GM18867 (cell line): ENCODE measurements at regions not wholly inside any gene's neighbourhood (a gene's known extent, or its start where the extent isn't known, plus 50 kb on each side); places are given as distances from the start of the nearest gene placed in this dataset.
"Not testable (repeated sequence)": the region's sequence is repeated elsewhere in the genome, so short reads cannot be mapped to it uniquely, and the experiment has no call there.

Experiments
- ATAC-seq: cut with Tn5 transposase; IDR thresholded peaks from one replicate; pipeline ENCODE4 v1.9.1; 2021; ENCODE audit warnings: mild to moderate bottlenecking, moderate library complexity; ENCODE audit not compliant: unreplicated experiment

- ATAC-seq: not testable (repeated sequence)
Measured at GRCh38 chrX:106493210-106493816, 118.5 kb upstream of the RADX start.

GRCh38 chrX:106499473-106499872 is 112.3 kb upstream of the RADX start:
- no peak for ATAC-seq

- no peak for ATAC-seq
Measured at GRCh38 chrX:106510713-106511403, 100.9 kb upstream of the RADX start.
